HUES48 (cell line): ENCODE measurements at regions not wholly inside any gene's neighbourhood (a gene's known extent, or its start where the extent isn't known, plus 50 kb on each side); places are given as distances from the start of the nearest gene placed in this dataset.

Experiments used
- H3K27ac ChIP-seq: one replicate; pipeline ENCODE4 v1.7.0; 2013; ENCODE audit warnings: low read depth, low read length, inconsistent platforms
- H3K27me3 ChIP-seq: 2 replicates; pipeline ENCODE4 v1.6.1; 2013; ENCODE audit warnings: mild to moderate bottlenecking, low read length; ENCODE audit not compliant: control insufficient read depth, insufficient read depth
- H3K36me3 ChIP-seq: 2 replicates; pipeline ENCODE4 v1.6.1; 2013; ENCODE audit warnings: low read length; ENCODE audit not compliant: control insufficient read depth, insufficient read depth
- H3K4me1 ChIP-seq: 2 replicates; pipeline ENCODE4 v1.6.1; 2013; ENCODE audit warnings: mild to moderate bottlenecking, low read length; ENCODE audit not compliant: control insufficient read depth, insufficient read depth
- H3K4me3 ChIP-seq: 2 replicates; pipeline ENCODE4 v1.5.1; 2013; ENCODE audit warnings: mild to moderate bottlenecking, low read depth, low read length
- H3K9ac ChIP-seq: 2 replicates; pipeline ENCODE4 v1.6.1; 2013; ENCODE audit warnings: mild to moderate bottlenecking, low read depth, low read length, moderate library complexity
- H3K9me3 ChIP-seq: 2 replicates; pipeline ENCODE4 v1.6.1; 2013; ENCODE audit warnings: low read length; ENCODE audit not compliant: control insufficient read depth, insufficient read depth

DNA sequence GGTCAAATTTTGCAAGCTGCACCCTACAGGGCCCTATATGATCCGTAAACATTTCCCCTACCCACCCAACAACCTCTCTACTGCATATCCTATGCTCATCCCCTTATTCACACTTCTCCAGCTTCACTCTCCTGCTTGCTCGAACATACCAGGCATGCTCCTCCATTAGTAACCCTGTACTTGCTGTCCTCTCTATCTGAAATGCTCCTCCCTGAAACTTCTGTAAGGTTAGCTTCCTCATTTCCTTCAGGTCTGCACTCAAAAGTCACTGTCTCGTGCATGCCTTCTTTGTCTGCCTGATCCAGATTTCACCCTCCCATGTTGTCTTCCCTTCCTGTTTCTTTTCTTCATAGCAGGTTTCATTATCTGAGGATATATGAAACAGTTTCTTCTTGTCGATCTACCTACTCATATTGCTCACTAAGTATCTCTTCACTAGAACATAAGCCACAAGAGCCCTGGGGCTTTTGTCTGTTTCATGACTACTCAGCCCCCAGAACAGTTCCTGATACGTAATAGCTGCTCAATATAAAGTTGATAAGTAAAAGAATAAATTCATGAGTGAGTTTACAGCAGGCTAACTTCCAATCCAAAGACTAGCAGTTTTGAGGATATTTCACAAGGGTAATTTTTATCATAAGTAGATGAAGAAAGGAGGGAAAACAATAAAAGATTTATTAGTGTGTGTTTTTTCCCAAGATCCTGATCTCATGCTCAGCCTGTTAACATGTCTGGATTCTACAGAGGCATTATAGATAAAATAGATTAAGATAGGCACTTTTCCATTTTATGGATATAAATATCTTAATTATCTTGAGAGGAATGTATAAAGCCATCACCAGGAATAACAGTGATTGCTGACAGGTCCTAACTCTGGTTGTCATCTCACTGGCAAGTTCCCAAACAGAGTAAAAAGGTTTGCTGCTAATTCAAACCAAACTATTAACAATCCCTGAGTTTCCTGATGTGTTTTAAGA is 392.5 kb upstream of the ESRRG start:
- Histone ChIP-seq H3K27ac (no peak overlapping the region), H3K9ac (no peak overlapping the region), H3K4me3 (no peak overlapping the region), H3K9me3 (no peaks in the 10 kb centered on the region), H3K36me3 (no peaks in the 10 kb centered on the region), H3K4me1 (no peaks in the 10 kb centered on the region), H3K27me3 (no peaks in the 10 kb centered on the region)

DNA sequence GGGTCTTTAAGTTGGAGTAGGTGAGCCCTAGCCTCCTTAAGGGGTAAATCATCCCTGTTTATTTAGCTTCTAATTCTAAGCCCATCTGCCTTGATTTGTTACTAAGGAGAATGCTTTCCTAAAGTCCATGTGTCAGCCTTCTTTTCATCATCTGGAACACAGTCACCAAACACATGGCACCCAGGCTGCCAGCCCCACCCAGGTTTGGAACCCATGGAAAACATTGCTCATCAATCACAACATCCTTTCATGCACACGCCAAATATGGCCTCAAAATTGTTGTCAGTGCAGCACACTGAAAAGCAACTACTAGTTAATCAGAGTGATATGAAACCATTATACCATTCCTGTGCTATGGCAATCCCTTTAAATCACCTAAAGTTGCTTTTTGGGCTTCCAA is 386.7 kb upstream of the ESRRG start:
- Histone ChIP-seq H3K4me1 (no peaks in the 10 kb centered on the region), H3K4me3 (no peak overlapping the region), H3K9ac (no peak overlapping the region), H3K27ac (no peak overlapping the region), H3K36me3 (no peaks in the 10 kb centered on the region), H3K9me3 (no peaks in the 10 kb centered on the region), H3K27me3 (no peaks in the 10 kb centered on the region)

DNA sequence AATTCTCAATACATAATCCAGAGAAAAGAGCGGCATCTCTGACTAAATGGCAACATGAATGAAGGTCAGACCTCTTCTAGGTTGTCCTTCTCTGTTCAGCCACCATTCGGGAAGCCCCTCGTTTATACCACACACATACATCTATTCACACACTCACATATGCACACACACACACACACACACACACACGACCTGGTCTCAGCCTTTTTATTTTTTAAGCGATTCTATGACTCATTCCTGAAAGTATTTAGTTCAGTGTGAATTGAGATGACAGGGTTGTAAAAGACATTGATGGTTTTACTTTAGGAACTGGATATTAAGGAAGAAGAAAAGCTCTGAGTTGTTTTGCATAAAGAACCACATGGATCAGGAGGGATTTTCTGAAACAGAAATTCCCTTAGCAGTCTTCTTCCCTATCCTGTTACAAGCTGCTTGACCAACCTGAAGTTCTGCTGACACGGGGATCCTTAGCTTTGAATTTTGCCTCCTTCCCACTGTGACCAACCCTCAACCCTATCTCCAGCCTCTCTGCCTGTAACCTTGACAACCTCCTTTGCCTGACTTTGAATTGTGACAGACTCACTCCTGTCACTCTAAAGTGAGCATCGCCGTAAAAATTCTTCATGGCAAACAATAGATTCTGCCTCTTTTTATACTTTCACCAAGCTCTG is 383.1 kb upstream of the ESRRG start:
- no peak overlapping the region for H3K27ac ChIP-seq
- H3K4me1 ChIP-seq = no peaks in the 10 kb centered on the region
- no peak overlapping the region for H3K4me3 ChIP-seq
- no peaks in the 10 kb centered on the region for H3K36me3 ChIP-seq
- no peak overlapping the region for H3K9ac ChIP-seq
- no peaks in the 10 kb centered on the region for H3K9me3 ChIP-seq
- no peaks in the 10 kb centered on the region for H3K27me3 ChIP-seq

- Histone ChIP-seq H3K4me1 (no peaks in the 10 kb centered on the region), H3K9ac (no peak overlapping the region), H3K36me3 (no peaks in the 10 kb centered on the region), H3K9me3 (no peaks in the 10 kb centered on the region), H3K27ac (no peak overlapping the region), H3K27me3 (no peaks in the 10 kb centered on the region), H3K4me3 (no peak overlapping the region)
These were observed 382.2 kb upstream of the ESRRG start for GRCh38 chr1:217105437-217105836.

DNA sequence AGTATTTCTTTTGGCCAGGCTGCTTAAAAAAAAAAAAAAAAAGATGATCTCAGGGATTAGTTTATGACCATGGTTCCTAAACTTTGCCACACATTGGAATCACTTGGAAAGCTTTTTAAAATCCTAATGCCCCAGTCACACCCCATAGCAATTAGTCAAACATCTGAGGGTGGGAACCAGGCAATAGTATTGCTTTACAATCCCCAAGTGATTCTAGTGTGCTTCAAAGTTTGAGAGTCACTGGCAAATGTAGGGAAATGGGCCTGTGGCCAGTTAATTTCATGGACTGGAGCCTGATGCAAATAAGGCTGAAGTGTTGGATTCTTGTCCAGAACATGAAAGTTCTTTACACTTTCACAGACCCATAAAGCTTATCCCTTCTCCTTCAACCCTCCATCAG is 374.6 kb upstream of the ESRRG start:
- no peaks in the 10 kb centered on the region for H3K36me3 ChIP-seq
- no peaks in the 10 kb centered on the region for H3K27me3 ChIP-seq
- H3K27ac ChIP-seq = no peak overlapping the region

GRCh38 chr1:217096200-217096599 is 373.0 kb upstream of the ESRRG start:
- peaks cover 13% of the 10 kb centered on the region for H3K27me3 ChIP-seq
- H3K9ac ChIP-seq = no peak overlapping the region
- H3K36me3 ChIP-seq = no peaks in the 10 kb centered on the region
- no peaks in the 10 kb centered on the region for H3K4me1 ChIP-seq
- H3K27ac ChIP-seq = no peak overlapping the region
- H3K4me3 ChIP-seq = no peak overlapping the region
- H3K9me3 ChIP-seq = no peaks in the 10 kb centered on the region

More for the DNA sequence above, 374.6 kb upstream of the ESRRG start:
- H3K4me3 ChIP-seq = no peak overlapping the region
- H3K9ac ChIP-seq = no peak overlapping the region
- H3K4me1 ChIP-seq = no peaks in the 10 kb centered on the region
- H3K9me3 ChIP-seq = no peaks in the 10 kb centered on the region

DNA sequence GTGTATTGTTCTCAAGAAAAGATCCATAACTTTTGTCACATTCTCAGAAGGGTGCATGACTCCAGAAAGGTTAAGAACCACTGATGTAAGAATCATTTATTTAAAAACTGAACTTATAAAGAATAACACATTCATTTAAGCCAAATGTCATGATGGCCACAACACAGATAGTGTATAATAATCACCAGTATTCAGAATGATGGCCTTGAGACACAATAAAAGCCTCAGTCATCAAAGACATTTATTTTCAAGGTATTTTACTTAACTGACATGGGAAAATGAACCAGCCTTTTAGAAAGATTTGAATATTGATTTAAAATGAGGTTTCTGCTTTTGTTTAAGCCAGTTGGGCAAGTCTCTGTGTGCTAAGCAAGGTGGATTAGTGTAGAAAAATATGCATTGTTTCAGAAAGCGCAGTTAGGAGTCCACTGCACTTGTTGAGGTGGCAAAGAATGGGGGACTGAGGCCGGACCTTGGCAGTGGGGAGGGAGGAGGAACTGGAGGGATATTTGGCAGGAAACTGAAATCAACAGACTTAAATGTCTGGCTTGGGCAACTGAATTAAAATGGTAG is 371.9 kb upstream of the ESRRG start:
- H3K9ac ChIP-seq = no peak overlapping the region
- H3K27me3 ChIP-seq = peaks cover 24% of the 10 kb centered on the region
- no peak overlapping the region for H3K4me3 ChIP-seq
- H3K36me3 ChIP-seq = no peaks in the 10 kb centered on the region
- H3K4me1 ChIP-seq = 0 out of 2 replicates have a peak, but pooled peaks cover 5% of the 10 kb centered on the region
- H3K27ac ChIP-seq = no peak overlapping the region
- H3K9me3 ChIP-seq = no peaks in the 10 kb centered on the region

DNA sequence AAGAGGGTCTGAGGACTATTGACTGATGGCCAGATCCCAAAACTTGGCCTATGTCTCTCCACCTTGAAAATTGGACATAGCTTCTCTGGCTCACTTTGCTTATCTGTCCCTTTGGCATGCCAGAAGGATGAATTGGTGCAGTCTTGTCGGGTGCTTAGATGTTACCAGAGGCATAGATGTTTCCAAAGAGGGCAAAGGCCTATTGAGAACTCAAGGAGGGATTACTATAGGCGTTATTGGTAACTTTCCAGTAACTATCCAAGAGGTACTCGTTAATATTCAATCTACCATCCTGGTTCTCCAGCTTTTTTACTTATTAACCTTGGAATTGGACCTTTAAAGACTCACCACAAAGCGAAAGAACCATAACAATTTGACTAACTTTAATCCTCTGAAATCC is 368.3 kb upstream of the ESRRG start:
- Histone ChIP-seq H3K9ac (no peak overlapping the region), H3K27ac (no peak overlapping the region), H3K27me3 (peaks cover 59% of the 10 kb centered on the region), H3K4me1 (peaks cover 20% of the 10 kb centered on the region), H3K4me3 (no peak overlapping the region), H3K36me3 (no peaks in the 10 kb centered on the region), H3K9me3 (no peaks in the 10 kb centered on the region)

DNA sequence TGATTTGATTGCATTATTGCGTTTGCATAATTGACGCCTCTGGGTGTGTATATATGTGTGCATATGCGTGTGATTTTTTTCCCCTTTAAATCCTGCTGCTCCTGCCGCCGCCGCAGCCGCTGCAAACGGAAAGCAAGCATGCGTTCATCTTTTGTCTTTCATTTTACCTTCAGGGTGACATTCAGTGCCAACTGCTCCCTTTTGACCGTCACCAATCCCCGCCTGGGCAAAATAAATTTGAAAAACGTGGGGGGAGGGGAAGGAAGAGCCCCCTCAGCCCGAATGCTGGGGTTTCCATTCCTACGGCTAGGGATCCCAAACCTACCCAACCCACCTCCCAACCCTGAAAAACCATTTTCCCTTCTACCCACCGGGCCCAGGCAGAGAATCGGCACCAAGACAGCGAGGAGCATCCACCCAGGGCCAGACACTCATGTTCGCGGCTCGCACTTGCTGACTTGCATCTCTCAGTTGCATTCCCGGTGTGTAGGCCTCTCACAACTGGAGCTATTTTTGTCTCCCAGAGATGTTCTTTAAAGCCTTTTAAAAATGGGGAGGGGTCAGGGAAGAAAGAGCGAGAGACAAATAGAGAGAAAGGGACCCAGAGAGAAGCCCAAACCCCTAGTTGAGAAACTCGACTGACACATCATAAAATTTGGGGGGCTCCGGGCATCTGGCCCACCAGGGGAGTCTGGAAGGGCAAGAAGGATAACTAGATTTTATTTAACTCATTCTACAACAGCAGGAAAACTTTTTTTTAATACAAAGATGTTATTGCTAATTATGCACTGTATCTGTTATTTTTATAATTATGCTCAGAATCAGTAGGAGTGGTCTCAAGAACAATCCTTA is 367.1 kb upstream of the ESRRG start:
- peaks cover 20% of the 10 kb centered on the region for H3K4me1 ChIP-seq
- H3K4me3 ChIP-seq = peak overlapping the region; percentile 70
- H3K9ac ChIP-seq = no peak overlapping the region
- peaks cover 69% of the 10 kb centered on the region for H3K27me3 ChIP-seq
- H3K9me3 ChIP-seq = no peaks in the 10 kb centered on the region
- H3K27ac ChIP-seq = no peak overlapping the region
- H3K36me3 ChIP-seq = no peaks in the 10 kb centered on the region

DNA sequence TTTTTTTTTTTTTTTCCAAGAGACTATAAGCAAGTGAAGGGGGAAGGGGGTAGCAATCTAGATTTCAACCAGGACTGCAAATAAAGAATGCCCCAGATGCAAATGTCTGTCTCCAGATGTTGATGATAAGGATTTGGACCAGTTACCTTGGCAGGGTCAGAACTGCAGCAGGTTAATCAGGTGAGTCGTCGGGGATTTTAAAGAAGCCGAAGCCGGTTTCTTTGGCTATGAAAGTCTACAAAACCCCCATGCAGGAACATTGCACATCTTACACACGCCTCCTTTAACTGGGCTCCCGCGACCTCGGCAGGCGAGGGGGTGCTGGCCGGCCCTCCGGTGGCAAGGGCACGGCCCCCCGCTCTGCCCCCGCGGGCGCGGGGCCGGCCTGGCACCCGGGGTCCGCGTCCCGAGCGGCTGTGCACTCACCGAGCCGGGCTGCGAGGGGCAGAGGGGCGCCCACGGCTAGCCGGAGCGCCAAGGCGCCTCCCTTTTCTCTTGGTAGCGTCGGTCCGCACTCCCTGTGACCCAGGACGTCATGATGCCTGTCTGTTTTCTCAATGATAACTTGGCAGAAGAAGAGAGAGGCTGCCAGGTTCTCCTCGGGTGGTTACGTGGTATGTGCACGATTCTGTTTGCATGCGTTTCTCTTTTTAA is 366.3 kb upstream of the ESRRG start:
- Histone ChIP-seq H3K9ac (no peak overlapping the region), H3K36me3 (no peaks in the 10 kb centered on the region), H3K27me3 (peaks cover 69% of the 10 kb centered on the region), H3K4me3 (peak overlapping the region; percentile 70), H3K27ac (no peak overlapping the region), H3K4me1 (peaks cover 20% of the 10 kb centered on the region), H3K9me3 (no peaks in the 10 kb centered on the region)
